NB4 (cell line): ENCODE measurements at regions not wholly inside any gene's neighbourhood (a gene's known extent, or its start where the extent isn't known, plus 50 kb on each side); places are given as distances from the start of the nearest gene placed in this dataset.

ENCODE experiments used
- CTCF ChIP-seq: IDR thresholded peaks from one replicate; pipeline ENCODE4 v1.5.1; 2012; ENCODE audit warnings: low read depth, low read length
- POLR2A ChIP-seq: IDR thresholded peaks from 2 replicates; pipeline ENCODE4 v1.6.1; 2011; ENCODE audit warnings: mild to moderate bottlenecking; ENCODE audit not compliant: insufficient read length; ENCODE audit errors: extremely low read depth

- no peak for TF ChIP-seq CTCF
- TF ChIP-seq POLR2A = no peak
These were observed 94.3 kb upstream of the ASIC2 start for GRCh38 chr17:33387406-33387805.
